ENCODE measurements at regions not wholly inside any gene's neighbourhood (a gene's known extent, or its start where the extent isn't known, plus 50 kb on each side); places are given as distances from the start of the nearest gene placed in this dataset.
"Not testable (repeated sequence)": the region's sequence is repeated elsewhere in the genome, so short reads cannot be mapped to it uniquely, and the experiment has no call there.

DNA sequence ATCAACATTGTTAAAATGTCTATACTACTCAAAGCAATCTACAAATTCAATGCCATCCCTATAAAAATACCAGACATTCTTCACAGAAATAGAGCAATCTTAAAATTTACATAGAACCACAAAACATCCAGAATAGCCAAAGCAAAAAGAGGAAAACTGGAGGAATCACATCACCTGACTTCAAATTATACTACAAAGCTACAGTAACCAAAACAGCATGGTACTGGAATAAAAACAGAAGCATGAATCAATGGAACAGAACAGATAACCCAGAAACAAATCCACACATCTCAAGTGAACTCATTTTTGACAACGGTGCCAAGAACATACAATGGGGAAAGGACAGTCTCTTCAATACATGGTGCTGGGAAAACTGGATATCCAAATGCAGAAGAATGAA lies 87.3 kb upstream of the EGFR start:
- CTCF ChIA-PET: no interaction called here
- ATAC-seq: no peak
- H3K4me1 Mint-ChIP-seq: no peaks in the 10 kb centered on the region
- no peaks in the 10 kb centered on the region for H3K36me3 Mint-ChIP-seq
- H3K27ac Mint-ChIP-seq: no peak overlapping the region
- no peak overlapping the region for H3K4me3 Mint-ChIP-seq
- H3K27me3 Mint-ChIP-seq: peaks cover 30% of the 10 kb centered on the region
- no peak for DNase-seq
- H3K9me3 Mint-ChIP-seq (ENCODE audit: low read depth): no peaks in the 10 kb centered on the region

DNA sequence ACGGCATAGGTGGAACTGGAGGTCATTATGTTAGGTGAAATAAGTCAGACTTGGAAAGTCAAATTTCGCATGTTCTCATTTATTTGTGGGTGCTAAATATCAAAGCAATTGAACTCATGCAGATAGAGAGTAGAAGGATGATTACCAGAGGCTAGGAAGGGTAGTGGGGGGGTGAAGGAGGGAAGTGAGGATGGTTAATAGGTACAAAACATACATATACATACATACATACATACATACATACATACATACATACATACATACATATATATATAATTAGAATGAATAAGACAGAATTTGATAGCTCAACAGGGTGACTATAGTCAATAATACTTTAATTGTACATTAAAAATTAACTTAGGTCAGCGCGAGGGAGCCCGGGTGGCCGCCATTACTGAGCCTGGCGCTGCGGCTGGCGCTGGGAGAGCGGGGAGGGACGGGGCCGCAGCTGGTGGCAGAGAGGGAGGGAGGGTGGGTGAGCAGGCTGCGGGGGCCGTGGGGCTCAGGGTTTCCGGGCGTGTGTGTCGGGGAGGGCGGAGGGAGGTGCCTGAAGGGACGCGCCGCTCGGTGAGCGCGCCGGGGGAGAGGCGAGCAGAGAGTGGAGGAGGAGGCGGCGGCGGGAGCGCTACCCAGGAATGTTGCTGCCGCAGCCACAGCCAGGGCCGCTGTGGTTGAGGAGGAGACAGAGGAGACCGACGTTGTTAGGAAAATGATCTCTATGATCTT lies 85.8 kb upstream of the EGFR start:
- Mint-ChIP-seq H3K27ac (no peak overlapping the region), H3K4me1 (no peaks in the 10 kb centered on the region), H3K27me3 (peaks cover 30% of the 10 kb centered on the region), H3K9me3 (ENCODE audit: low read depth) (no peaks in the 10 kb centered on the region), H3K36me3 (no peaks in the 10 kb centered on the region), H3K4me3 (no peak overlapping the region)
- DNase-seq (no peak), ATAC-seq (no peak)
- CTCF ChIA-PET: no interaction called here

DNA sequence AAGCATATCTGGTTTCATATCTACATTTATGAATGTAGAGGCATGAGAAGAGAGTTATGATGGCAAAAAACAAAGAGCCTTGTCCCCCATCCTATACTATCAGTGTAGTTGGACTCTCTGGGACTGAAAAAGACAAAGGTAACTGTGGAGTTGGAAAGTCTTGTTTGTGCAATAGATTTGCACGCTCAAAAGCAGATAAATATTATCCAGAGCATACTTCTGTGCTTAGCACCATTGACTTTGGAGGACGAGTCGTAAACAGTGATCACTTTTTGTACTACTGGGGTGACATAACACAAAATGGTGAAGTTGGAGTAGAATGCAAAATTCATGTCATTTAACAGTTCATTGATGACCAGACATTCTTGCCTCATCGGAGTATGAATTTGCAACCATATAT lies 85.2 kb upstream of the EGFR start:
- ATAC-seq (no peak), DNase-seq (no peak)
- CTCF ChIA-PET: no interaction called here
- Mint-ChIP-seq H3K4me3 (no peak overlapping the region), H3K9me3 (ENCODE audit: low read depth) (no peaks in the 10 kb centered on the region), H3K27me3 (peaks cover 30% of the 10 kb centered on the region), H3K27ac (no peak overlapping the region), H3K36me3 (no peaks in the 10 kb centered on the region), H3K4me1 (no peaks in the 10 kb centered on the region)

DNA sequence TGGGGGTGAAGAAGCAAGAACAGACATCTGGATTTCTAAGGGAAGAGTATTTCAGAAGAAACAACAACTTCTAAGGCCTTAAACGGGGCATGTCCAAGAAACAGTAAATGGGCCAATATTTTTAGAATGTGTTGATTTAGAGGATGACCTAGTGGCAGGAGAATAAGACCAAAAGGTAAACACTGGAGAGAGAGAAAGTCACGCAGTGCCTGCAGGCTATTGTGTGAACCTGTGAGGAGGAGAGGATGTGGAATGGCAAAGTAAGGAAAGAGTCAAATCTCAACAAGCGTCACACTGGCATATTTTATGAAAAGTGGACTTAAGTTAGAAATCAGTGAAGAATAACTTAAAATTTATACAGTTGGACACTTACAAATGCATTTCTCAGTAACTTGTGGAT lies 78.1 kb upstream of the EGFR start:
- Mint-ChIP-seq H3K4me3 (no peak overlapping the region), H3K36me3 (no peaks in the 10 kb centered on the region), H3K27me3 (no peaks in the 10 kb centered on the region), H3K4me1 (no peaks in the 10 kb centered on the region), H3K9me3 (ENCODE audit: low read depth) (peaks cover 7% of the 10 kb centered on the region), H3K27ac (no peak overlapping the region)
- ATAC-seq: no peak
- CTCF ChIA-PET: no interaction called here
- no peak for DNase-seq

DNA sequence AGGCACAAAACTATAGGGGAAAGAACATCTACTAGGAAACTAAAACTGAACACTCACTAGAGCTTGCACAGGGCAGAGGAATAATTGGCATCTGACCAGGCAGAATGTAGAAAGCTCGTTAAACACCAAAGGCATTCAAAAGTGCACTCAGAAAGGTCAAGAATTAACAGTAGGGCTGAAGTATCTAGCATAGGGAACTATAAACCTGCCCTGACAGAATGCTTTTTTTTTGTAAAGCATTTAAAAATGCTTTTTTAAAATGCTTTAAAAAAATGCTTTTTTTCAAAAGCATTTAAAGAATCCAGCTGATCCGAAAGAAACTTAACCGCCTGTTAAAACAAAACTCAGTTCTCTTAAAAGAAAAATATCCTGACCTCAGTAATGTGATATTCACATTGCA lies 74.6 kb upstream of the EGFR start:
- no peak overlapping the region for H3K4me3 Mint-ChIP-seq
- H3K27me3 Mint-ChIP-seq: no peaks in the 10 kb centered on the region

DNA sequence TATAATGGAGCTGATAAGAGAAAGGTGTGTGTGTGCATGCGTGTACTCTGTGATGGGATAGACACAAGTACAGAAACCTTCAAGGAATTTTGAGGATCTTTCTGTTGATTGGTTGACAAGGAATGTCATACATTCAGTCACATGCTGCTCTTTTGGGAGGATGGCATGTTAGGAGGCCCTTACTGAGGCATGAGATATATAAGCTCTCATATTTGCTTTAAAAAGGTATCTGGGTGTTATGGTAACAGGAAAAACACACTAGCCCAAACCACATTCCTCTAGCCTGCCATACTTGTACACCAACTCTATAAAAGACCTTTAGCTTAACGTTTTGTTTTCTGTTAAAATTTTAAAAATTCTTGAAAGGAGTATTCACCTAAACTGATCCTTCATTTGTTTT lies 72.5 kb upstream of the EGFR start:
- no peaks in the 10 kb centered on the region for H3K4me1 Mint-ChIP-seq
- H3K36me3 Mint-ChIP-seq: no peaks in the 10 kb centered on the region
- no peaks in the 10 kb centered on the region for H3K27me3 Mint-ChIP-seq
- DNase-seq: no peak
- no peak overlapping the region for H3K4me3 Mint-ChIP-seq
- H3K9me3 Mint-ChIP-seq (ENCODE audit: low read depth): peaks cover 7% of the 10 kb centered on the region
- ATAC-seq: no peak
- no peak overlapping the region for H3K27ac Mint-ChIP-seq
- CTCF ChIA-PET: no interaction called here

More for the DNA sequence above, 74.6 kb upstream of the EGFR start:
- Mint-ChIP-seq H3K4me1 (no peaks in the 10 kb centered on the region), H3K36me3 (no peaks in the 10 kb centered on the region), H3K27ac (no peak overlapping the region), H3K9me3 (ENCODE audit: low read depth) (peaks cover 7% of the 10 kb centered on the region)
- CTCF ChIA-PET: no interaction called here
- no peak for DNase-seq
- no peak for ATAC-seq

DNA sequence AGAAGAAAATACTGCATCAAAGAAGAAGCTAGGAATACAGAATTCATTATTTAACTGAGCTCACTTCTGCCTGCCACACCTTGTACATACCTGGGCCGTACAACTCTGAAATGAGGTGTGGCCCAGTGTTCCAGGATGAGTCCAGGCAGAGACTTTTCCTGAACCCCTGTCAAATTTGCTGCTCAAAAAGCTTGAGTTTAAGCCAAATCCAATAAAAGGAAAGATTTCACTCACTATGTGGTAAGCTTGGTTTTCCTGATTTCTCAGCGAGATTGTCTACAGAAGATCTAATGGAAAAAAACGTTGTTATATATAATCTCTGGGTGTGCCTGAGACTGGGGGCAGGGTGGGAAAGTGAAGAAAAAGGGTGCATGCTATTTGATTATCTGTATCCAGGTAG lies 72.1 kb upstream of the EGFR start:
- Mint-ChIP-seq H3K36me3 (no peaks in the 10 kb centered on the region), H3K9me3 (ENCODE audit: low read depth) (peaks cover 7% of the 10 kb centered on the region), H3K27me3 (no peaks in the 10 kb centered on the region), H3K4me1 (no peaks in the 10 kb centered on the region), H3K4me3 (no peak overlapping the region), H3K27ac (no peak overlapping the region)
- CTCF ChIA-PET: no interaction called here
- ATAC-seq (no peak), DNase-seq (no peak)

DNA sequence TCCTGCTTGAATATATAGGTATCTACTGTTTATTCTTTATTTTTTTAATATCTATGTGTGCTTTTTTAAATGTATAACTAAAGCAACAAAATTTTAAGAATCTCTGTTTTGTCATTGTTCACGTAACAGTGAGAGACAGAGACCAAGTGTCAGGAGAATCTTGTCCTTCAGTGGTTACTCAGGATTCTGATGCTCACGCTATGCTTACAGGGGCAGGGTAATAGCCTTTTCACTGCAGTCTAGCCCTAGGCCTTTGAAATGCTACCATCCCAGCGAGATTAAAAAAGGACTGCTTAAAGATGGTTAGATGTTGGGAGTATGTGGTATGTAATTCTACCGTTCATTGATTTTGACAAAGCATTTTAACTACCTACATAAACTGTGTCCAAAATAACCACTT lies 71.6 kb upstream of the EGFR start:
- CTCF ChIA-PET: no interaction called here
- Mint-ChIP-seq H3K4me3 (no peak overlapping the region), H3K4me1 (no peaks in the 10 kb centered on the region)

DNA sequence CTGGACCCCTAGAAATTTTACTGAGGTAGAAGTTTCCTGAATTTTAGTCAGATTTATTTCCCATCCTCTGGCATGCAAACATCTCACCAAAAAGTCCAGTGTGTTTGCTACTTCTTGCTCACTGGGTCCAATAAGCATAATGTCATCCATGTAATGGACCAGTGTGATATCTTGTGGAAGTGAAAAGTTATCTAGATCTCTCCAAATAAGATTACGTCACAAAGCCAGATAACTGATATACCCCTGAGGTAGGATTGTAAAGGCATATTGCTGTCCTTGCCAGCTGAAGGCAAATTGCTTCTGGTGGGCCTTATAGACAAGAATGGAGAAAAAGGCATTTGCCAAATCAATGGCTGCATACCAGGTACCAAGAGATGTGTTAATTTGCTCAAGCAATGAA lies 69.3 kb upstream of the EGFR start:
- H3K27ac Mint-ChIP-seq, H3K27me3 Mint-ChIP-seq, CTCF ChIA-PET: not testable (repeated sequence)

More for the DNA sequence above, 71.6 kb upstream of the EGFR start:
- Mint-ChIP-seq H3K27ac (no peak overlapping the region), H3K36me3 (no peaks in the 10 kb centered on the region), H3K9me3 (ENCODE audit: low read depth) (peaks cover 7% of the 10 kb centered on the region), H3K27me3 (no peaks in the 10 kb centered on the region)
- no peak for ATAC-seq
- DNase-seq: no peak

DNA sequence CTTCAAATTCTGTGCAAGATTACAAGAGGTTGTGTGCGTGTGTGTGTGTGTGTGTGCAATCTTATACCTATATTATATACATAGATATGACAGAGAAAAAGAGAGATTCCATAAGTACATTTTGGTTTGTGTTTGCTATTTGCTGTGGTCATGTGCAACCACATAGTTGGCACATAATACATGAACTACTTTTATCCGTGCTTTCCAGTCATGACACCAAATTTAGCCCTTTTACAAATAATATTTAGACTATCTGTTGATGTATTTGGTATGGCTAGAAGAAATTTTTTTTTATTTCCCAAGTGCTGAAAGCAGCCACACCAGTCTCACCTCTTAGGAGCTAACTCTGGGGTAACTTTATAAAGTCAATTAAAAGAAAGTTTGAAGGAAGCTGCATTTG lies 63.5 kb upstream of the EGFR start:
- Mint-ChIP-seq H3K9me3 (ENCODE audit: low read depth) (peaks cover 3% of the 10 kb centered on the region), H3K27me3 (no peaks in the 10 kb centered on the region), H3K36me3 (no peaks in the 10 kb centered on the region), H3K4me1 (no peaks in the 10 kb centered on the region), H3K4me3 (no peak overlapping the region), H3K27ac (no peak overlapping the region)
- DNase-seq: no peak
- CTCF ChIA-PET: no interaction called here
- no peak for ATAC-seq

More for the DNA sequence above, 69.3 kb upstream of the EGFR start:
- H3K9me3 Mint-ChIP-seq (ENCODE audit: low read depth); H3K4me1 Mint-ChIP-seq; H3K36me3 Mint-ChIP-seq; DNase-seq; ATAC-seq; H3K4me3 Mint-ChIP-seq: not testable (repeated sequence)

DNA sequence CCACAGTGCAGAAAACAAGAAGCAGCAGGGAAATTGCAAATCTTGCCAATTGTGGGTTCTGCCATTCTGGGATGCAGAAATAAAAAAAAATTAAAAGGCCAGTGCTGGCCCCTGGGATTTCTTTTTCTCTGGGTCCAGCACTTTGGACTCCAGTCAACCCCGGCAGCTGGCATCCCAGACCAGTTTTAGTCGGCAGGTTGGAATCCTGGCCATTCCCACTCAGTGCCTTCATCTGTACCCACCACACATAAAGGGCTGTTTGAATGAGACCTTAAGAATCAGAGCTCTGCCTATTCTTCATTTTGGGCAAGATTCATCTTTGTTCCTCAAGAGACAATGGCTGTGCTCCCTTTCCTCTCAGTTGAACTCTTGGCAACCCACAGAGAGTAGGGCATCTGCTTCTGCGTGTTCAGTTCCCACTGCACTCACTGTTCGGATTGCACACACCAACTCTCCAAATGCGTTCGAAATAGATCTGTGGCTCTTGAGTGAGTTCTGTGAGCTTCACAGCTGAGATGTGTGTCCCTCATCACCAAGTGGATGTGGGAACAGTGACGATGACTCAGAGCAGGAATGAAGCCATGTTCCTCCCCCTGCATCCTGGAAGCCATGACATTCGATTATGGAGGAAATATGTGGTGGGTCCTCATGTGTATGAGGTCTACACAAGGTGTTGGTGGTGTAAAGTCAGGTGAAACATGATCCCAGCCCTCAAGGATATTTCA lies 63.0 kb upstream of the EGFR start:
- H3K27me3 Mint-ChIP-seq: no peaks in the 10 kb centered on the region
- no peaks in the 10 kb centered on the region for H3K4me1 Mint-ChIP-seq
- no peak overlapping the region for H3K27ac Mint-ChIP-seq
- H3K36me3 Mint-ChIP-seq: no peaks in the 10 kb centered on the region
- CTCF ChIA-PET: no interaction called here
- H3K9me3 Mint-ChIP-seq (ENCODE audit: low read depth): peaks cover 3% of the 10 kb centered on the region
- ATAC-seq (no peak), DNase-seq (no peak)
- H3K4me3 Mint-ChIP-seq: no peak overlapping the region

DNA sequence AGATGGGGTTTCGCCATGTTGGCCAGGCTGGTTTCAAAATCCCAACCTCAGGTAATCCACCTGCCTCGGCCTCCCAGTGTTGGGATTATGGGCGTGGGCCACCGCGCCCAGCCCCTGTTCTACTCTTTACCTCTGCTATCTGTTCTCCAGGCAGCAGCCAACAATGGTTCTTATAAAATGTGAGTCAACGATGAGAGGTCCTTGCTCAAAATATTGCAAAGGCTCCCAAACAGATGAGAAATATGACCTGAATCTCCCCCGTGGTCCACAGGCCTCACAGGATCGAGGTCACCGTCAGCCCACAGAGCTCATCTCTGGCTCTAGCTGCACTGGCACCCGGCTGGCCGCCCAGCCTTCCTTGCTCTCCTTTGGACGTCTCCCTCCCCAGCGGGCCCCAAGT lies 62.0 kb upstream of the EGFR start:
- H3K4me3 Mint-ChIP-seq: no peak overlapping the region
- H3K9me3 Mint-ChIP-seq (ENCODE audit: low read depth): peaks cover 3% of the 10 kb centered on the region
- CTCF ChIA-PET: no interaction called here
- H3K36me3 Mint-ChIP-seq: no peaks in the 10 kb centered on the region
- H3K27me3 Mint-ChIP-seq: no peaks in the 10 kb centered on the region
- H3K4me1 Mint-ChIP-seq: no peaks in the 10 kb centered on the region
- H3K27ac Mint-ChIP-seq: no peak overlapping the region
- DNase-seq: no peak
- no peak for ATAC-seq

DNA sequence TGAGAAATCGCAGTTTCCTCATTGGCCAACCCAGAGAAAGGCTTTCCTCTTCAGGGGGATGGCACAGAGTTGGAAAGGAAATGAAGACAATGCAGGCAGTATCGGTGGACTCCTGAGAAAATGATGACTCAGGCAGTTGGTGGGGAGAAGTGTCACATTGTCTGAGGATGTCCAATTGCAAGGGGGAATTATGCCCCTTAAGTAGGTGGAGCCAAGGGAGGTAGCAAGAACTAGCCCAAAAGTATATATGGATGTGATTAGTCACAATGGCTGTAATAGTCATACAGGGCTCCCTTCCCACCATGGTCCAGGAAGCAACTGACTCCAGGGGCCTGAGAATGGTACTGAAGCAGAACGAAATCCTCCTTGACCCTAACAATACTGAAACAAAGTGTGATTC lies 58.3 kb upstream of the EGFR start:
- CTCF ChIA-PET: no interaction called here
- no peaks in the 10 kb centered on the region for H3K36me3 Mint-ChIP-seq
- no peak overlapping the region for H3K4me3 Mint-ChIP-seq
- no peak for ATAC-seq
- no peaks in the 10 kb centered on the region for H3K4me1 Mint-ChIP-seq
- no peak for DNase-seq
- no peak overlapping the region for H3K27ac Mint-ChIP-seq
- H3K27me3 Mint-ChIP-seq: no peaks in the 10 kb centered on the region
- peaks cover 3% of the 10 kb centered on the region for H3K9me3 Mint-ChIP-seq (ENCODE audit: low read depth)

DNA sequence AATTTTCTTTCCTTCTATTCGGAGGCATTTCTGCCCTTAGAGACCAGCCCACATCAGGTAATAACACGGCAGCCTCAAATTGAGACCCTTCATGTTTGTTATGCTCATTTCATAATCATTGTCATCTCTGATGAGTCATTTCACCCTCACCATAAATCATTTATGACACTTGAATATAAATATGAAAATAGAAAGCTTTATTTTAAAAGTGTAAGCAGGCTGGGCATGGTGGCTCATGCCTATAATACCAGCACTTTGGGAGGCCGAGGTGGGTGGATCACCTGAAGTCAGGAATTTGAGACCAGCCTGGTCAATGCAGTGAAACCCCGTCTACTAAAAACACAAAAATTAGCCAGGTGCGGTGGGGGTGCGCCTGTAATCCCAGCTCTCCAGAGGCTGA lies 57.4 kb upstream of the EGFR start:
- H3K27ac Mint-ChIP-seq: no peak overlapping the region

More for the DNA sequence above, 57.4 kb upstream of the EGFR start:
- ATAC-seq: no peak
- Mint-ChIP-seq H3K9me3 (ENCODE audit: low read depth) (peaks cover 3% of the 10 kb centered on the region), H3K4me1 (no peaks in the 10 kb centered on the region), H3K4me3 (no peak overlapping the region), H3K36me3 (no peaks in the 10 kb centered on the region), H3K27me3 (no peaks in the 10 kb centered on the region)
- CTCF ChIA-PET: no interaction called here
- DNase-seq: no peak
